ENCODE measurements at regions not wholly inside any gene's neighbourhood (a gene's known extent, or its start where the extent isn't known, plus 50 kb on each side); places are given as distances from the start of the nearest gene placed in this dataset.
A peak's percentile ranks its signal among the peaks of the same experiment; 100 is the strongest.

DNA sequence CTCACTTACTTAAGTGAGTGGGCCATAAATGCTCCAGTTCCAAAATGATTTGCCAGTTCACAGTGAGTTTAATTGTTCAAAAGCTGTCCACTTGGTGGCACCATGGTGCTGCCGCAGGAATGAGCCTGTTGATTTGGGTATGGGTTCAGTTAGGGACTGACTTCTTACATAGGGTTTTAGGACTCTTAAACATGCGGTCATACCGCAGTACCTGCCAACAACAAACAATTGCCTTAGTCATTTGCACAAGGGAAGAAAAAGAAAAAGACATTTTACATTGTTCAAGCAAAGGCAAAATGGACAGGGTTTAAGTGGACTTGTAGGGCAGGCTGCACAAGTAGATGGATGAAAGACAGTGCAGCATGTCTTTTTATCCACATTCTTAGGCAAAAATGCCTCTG, 80.0 kb upstream of the DBX2 start:
- TF ChIP-seq, protein P1, sequence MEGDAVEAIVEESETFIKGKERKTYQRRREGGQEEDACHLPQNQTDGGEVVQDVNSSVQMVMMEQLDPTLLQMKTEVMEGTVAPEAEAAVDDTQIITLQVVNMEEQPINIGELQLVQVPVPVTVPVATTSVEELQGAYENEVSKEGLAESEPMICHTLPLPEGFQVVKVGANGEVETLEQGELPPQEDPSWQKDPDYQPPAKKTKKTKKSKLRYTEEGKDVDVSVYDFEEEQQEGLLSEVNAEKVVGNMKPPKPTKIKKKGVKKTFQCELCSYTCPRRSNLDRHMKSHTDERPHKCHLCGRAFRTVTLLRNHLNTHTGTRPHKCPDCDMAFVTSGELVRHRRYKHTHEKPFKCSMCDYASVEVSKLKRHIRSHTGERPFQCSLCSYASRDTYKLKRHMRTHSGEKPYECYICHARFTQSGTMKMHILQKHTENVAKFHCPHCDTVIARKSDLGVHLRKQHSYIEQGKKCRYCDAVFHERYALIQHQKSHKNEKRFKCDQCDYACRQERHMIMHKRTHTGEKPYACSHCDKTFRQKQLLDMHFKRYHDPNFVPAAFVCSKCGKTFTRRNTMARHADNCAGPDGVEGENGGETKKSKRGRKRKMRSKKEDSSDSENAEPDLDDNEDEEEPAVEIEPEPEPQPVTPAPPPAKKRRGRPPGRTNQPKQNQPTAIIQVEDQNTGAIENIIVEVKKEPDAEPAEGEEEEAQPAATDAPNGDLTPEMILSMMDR (optimal IDR thresholded peaks at IDR 0.05 in 1 of 3, IDR thresholded peaks at IDR 0.05 in 1 of 3, conservative IDR thresholded peaks at IDR 0.05 in 1 of 3; ENCODE audit: extremely low read depth in 1 of 3, insufficient read depth in 2 of 3, low read length in 3 of 3) = peak; percentile 69 to 87 (median 79)
- TF ChIP-seq EZH2 (IDR thresholded peaks at IDR 0.05; ENCODE audit: low read length) = no peak
